A549 (cell line): ENCODE measurements at regions not wholly inside any gene's neighbourhood (a gene's known extent, or its start where the extent isn't known, plus 50 kb on each side); places are given as distances from the start of the nearest gene placed in this dataset.

Experiments used
- ATAC-seq, 2 experiments: fragments of 200-7000 bp in 1 of 2; fragments of >200 bp in 1 of 2; cut with Nextera tagmentation in 1 of 2; cut with Tn5 transposase in 1 of 2; 3 replicates each; pipeline versions ENCODE4 v1.8.0 to v1.9.1; 2018 to 2020; ENCODE audit warnings: mild to moderate bottlenecking in 1 of 2, moderate library complexity in 1 of 2
- CTCF ChIA-PET: fragments of 300-600 bp; sonication (Branson Sonifier 250); formaldehyde crosslinking; extraction: SDS; loops from one replicate; lab custom pipeline; 2021; ENCODE audit warnings: antibody characterized with exemption, inconsistent platforms; lab: Yijun Ruan, JAX
- POLR2A ChIA-PET: fragments of 350-600 bp; formaldehyde crosslinking; extraction: SDS; loops from one replicate; lab custom pipeline; 2021; ENCODE audit warnings: antibody characterized with exemption, inconsistent platforms; lab: Yijun Ruan, JAX
- DNase-seq, 2 experiments: peaks; one replicate each; pipeline versions ENCODE4 v3.0.0 to v3.0.0-alpha.2; 2011 to 2016; ENCODE audit warnings: low read depth in 1 of 2, low spot score in 1 of 2
- FAIRE-seq: peaks from 2 replicates; lab custom pipeline; 2011; peaks lifted over from hg19 to GRCh38; lab: Jason Lieb, UNC
- H3K27ac ChIP-seq, 2 experiments: fragments of >200 bp; sonication (Bioruptor Twin); formaldehyde crosslinking; 3 replicates each; pipeline ENCODE4 v1.5.1; 2016 to 2017
- H3K4me1 ChIP-seq: fragments of >200 bp; sonication (Bioruptor Twin); formaldehyde crosslinking; 3 replicates; pipeline ENCODE4 v1.6.1; 2016
- H3K4me2 ChIP-seq: fragments of >200 bp; sonication (Bioruptor Twin); formaldehyde crosslinking; 3 replicates; pipeline ENCODE4 v1.6.1; 2016
- H3K4me3 ChIP-seq: fragments of >200 bp; sonication (Bioruptor Twin); formaldehyde crosslinking; 3 replicates; pipeline ENCODE4 v1.5.1; 2016
- H3K9me3 ChIP-seq: fragments of >200 bp; sonication (Bioruptor Twin); formaldehyde crosslinking; 3 replicates; pipeline ENCODE4 v1.6.1; 2016
- BCL3 ChIP-seq: fragments of >200 bp; sonication (Bioruptor Twin); formaldehyde crosslinking; IDR thresholded peaks from 3 replicates; pipeline ENCODE4 v1.6.1; 2016
- BHLHE40 ChIP-seq: IDR thresholded peaks from 2 replicates; pipeline ENCODE4 v1.6.1; 2012; ENCODE audit warnings: low read depth, low read length, inconsistent platforms
- CBX2 ChIP-seq: fragments of 200-600 bp; sonication (generic); IDR thresholded peaks from 2 replicates; pipeline ENCODE4 v1.6.1; 2016; ENCODE audit warnings: low read depth, mild to moderate bottlenecking, borderline replicate concordance
- CHD2 ChIP-seq: fragments of 150-350 bp; IDR thresholded peaks from 2 replicates; pipeline ENCODE4 v1.6.1; 2014; ENCODE audit warnings: low read length; ENCODE audit not compliant: partially characterized antibody
- EHMT2 ChIP-seq: fragments of 200-600 bp; sonication (generic); IDR thresholded peaks from 2 replicates; pipeline ENCODE4 v1.6.1; 2016; ENCODE audit warnings: antibody characterized with exemption, low read depth, mild to moderate bottlenecking, moderate library complexity
- ESRRA ChIP-seq: fragments of 150-350 bp; IDR thresholded peaks from 2 replicates; pipeline ENCODE4 v1.6.1; 2014; ENCODE audit warnings: mild to moderate bottlenecking, low read length, borderline replicate concordance
- FOXS1 ChIP-seq: fragments of 250-450 bp; sonication (Bioruptor Pico); IDR thresholded peaks from 2 replicates; pipeline ENCODE4 v1.5.0; 2020; ENCODE audit warnings: mild to moderate bottlenecking, moderate library complexity
- HDAC2 ChIP-seq: fragments of 200-600 bp; sonication (generic); IDR thresholded peaks from 2 replicates; pipeline ENCODE4 v1.6.1; 2016
- HES2 ChIP-seq: fragments of >200 bp; sonication (Bioruptor Twin); formaldehyde crosslinking; IDR thresholded peaks from 2 replicates; pipeline ENCODE4 v1.6.1; 2016
- HMGXB4 ChIP-seq: fragments of 250-450 bp; sonication (Bioruptor Pico); IDR thresholded peaks from 2 replicates; pipeline ENCODE4 v1.5.0; 2021; ENCODE audit warnings: mild to moderate bottlenecking, moderate library complexity, borderline replicate concordance
- HOXB13 ChIP-seq: fragments of 250-450 bp; sonication (Bioruptor Pico); IDR thresholded peaks from 2 replicates; pipeline ENCODE4 v1.5.0; 2020; ENCODE audit warnings: low read depth, mild to moderate bottlenecking, moderate library complexity
- KDM1A ChIP-seq: fragments of 200-600 bp; sonication (generic); IDR thresholded peaks from 2 replicates; pipeline ENCODE4 v1.6.1; 2016; ENCODE audit warnings: low read depth, mild to moderate bottlenecking
- NPAS2 ChIP-seq: fragments of 250-450 bp; sonication (Bioruptor Pico); IDR thresholded peaks from 2 replicates; pipeline ENCODE4 v1.8.0; 2022; ENCODE audit warnings: mild to moderate bottlenecking, moderate library complexity, borderline replicate concordance
- PBX3 ChIP-seq: IDR thresholded peaks from 2 replicates; pipeline ENCODE4 v1.6.1; 2012
- PHF8 ChIP-seq: fragments of 200-600 bp; sonication (generic); IDR thresholded peaks from 2 replicates; pipeline ENCODE4 v1.6.1; 2016; ENCODE audit warnings: low read depth, mild to moderate bottlenecking, antibody characterized with exemption, moderate library complexity, borderline replicate concordance
- POLR2AphosphoS2 ChIP-seq: conservative IDR thresholded peaks from 2 replicates; pipeline ENCODE4 v1.6.1; 2012; ENCODE audit warnings: low read length, improper control_type of control experiment, inconsistent platforms
- TFCP2L1 ChIP-seq: fragments of 250-450 bp; sonication (Bioruptor Pico); IDR thresholded peaks from 2 replicates; pipeline ENCODE4 v1.5.0; 2021; ENCODE audit warnings: mild to moderate bottlenecking
- ZFP36 ChIP-seq: fragments of 450-650 bp; IDR thresholded peaks from 2 replicates; pipeline ENCODE4 v1.6.1; 2014; ENCODE audit warnings: borderline replicate concordance; ENCODE audit not compliant: partially characterized antibody
- ZSCAN20 ChIP-seq: fragments of 250-450 bp; sonication (Bioruptor Pico); IDR thresholded peaks from 2 replicates; pipeline ENCODE4 v1.8.0; 2022; ENCODE audit warnings: mild to moderate bottlenecking, moderate library complexity
- WGBS: methylation state at CpG from one replicate; pipeline ENCODE4 v1.1.6; 2017; ENCODE audit errors: missing lambda C conversion rate; 5-methylcytosine and 5-hydroxymethylcytosine counted together
- TF ChIP-seq, protein P1 (sequence below): IDR thresholded peaks from 2 replicates; pipeline ENCODE4 v1.6.1; 2012
- TF ChIP-seq, protein P2 (sequence below): fragments of 250-450 bp; sonication (Bioruptor Pico); IDR thresholded peaks from 2 replicates; pipeline ENCODE4 v1.5.0; 2020; ENCODE audit warnings: low read depth, mild to moderate bottlenecking, moderate library complexity

GRCh38 chr7:71017602-71018001 lies 114.3 kb upstream of the GALNT17 start:
- CTCF ChIA-PET: no interaction called here
- 30% methylated on average over 17 of the region's 17 CpGs for WGBS
- no peak overlapping the region for H3K27ac ChIP-seq
- no peak overlapping the region for H3K4me2 ChIP-seq
- DNase-seq: no peak
- TF ChIP-seq BHLHE40 (no peak), PBX3 (no peak), FOXS1 (no peak), HES2 (no peak), POLR2AphosphoS2 (no peak), CHD2 (no peak), ESRRA (no peak), HDAC2 (no peak), HMGXB4 (CRISPR knock-in tag) (no peak), PHF8 (no peak), HOXB13 (CRISPR knock-in tag) (no peak), EHMT2 (no peak), ZFP36 (no peak), CBX2 (no peak), BCL3 (no peak), TFCP2L1 (no peak), ZSCAN20 (CRISPR knock-in tag) (no peak)
- TF ChIP-seq, protein P1, sequence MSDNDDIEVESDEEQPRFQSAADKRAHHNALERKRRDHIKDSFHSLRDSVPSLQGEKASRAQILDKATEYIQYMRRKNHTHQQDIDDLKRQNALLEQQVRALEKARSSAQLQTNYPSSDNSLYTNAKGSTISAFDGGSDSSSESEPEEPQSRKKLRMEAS: no peak
- TF ChIP-seq, protein P2, sequence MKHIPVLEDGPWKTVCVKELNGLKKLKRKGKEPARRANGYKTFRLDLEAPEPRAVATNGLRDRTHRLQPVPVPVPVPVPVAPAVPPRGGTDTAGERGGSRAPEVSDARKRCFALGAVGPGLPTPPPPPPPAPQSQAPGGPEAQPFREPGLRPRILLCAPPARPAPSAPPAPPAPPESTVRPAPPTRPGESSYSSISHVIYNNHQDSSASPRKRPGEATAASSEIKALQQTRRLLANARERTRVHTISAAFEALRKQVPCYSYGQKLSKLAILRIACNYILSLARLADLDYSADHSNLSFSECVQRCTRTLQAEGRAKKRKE (CRISPR knock-in tag): no peak
- H3K4me1 ChIP-seq: no peaks in the 10 kb centered on the region
- FAIRE-seq: no peak
- ATAC-seq: no peak
- no peaks in the 10 kb centered on the region for H3K9me3 ChIP-seq
- POLR2A ChIA-PET: no interaction called here
- H3K4me3 ChIP-seq: no peak overlapping the region

- no peak for TF ChIP-seq KDM1A
- TF ChIP-seq NPAS2: no peak
- DNase-seq (no peak), FAIRE-seq (no peak), ATAC-seq (no peak)
- H3K4me2 ChIP-seq: no peak overlapping the region
- WGBS: 3% methylated on average over 7 of the region's 7 CpGs
- H3K27ac ChIP-seq: no peak overlapping the region
- no peaks in the 10 kb centered on the region for H3K9me3 ChIP-seq
- CTCF ChIA-PET: no interaction called here
- no peaks in the 10 kb centered on the region for H3K4me1 ChIP-seq
- POLR2A ChIA-PET: no interaction called here
- no peak overlapping the region for H3K4me3 ChIP-seq
Observed at GRCh38 chr7:71019706-71020105, 112.2 kb upstream of the GALNT17 start.
